ENCODE measurements at regions not wholly inside any gene's neighbourhood (a gene's known extent, or its start where the extent isn't known, plus 50 kb on each side); places are given as distances from the start of the nearest gene placed in this dataset.

DNA sequence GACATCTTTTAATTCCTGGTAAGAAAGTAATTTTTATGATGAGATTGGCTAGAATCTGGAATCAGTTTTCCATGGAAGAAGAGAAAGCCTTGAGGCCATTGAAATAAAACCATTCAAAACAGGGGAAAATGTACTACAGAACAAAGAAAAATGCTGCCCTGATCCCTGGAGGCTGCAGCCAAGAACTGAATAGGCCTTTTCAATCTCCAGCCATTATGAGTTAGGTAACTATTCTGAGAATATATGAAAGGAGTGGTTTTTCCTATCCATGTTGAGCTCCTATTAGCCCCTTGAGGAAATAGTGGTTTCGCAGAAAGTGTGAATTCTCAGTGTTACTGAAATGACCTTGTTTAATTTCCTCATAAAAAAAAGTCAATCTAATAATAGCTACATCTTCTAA is 408.5 kb upstream of the GRAMD2B start:
- TF ChIP-seq FOXP1 (IDR thresholded peaks at IDR 0.05): no peak
- no peak for TF ChIP-seq FOXP1 (CRISPR knock-in tag; IDR thresholded peaks at IDR 0.05)
- TF ChIP-seq, protein P1, sequence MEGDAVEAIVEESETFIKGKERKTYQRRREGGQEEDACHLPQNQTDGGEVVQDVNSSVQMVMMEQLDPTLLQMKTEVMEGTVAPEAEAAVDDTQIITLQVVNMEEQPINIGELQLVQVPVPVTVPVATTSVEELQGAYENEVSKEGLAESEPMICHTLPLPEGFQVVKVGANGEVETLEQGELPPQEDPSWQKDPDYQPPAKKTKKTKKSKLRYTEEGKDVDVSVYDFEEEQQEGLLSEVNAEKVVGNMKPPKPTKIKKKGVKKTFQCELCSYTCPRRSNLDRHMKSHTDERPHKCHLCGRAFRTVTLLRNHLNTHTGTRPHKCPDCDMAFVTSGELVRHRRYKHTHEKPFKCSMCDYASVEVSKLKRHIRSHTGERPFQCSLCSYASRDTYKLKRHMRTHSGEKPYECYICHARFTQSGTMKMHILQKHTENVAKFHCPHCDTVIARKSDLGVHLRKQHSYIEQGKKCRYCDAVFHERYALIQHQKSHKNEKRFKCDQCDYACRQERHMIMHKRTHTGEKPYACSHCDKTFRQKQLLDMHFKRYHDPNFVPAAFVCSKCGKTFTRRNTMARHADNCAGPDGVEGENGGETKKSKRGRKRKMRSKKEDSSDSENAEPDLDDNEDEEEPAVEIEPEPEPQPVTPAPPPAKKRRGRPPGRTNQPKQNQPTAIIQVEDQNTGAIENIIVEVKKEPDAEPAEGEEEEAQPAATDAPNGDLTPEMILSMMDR (CRISPR knock-in tag; IDR thresholded peaks at IDR 0.05): no peak
- no peak for TF ChIP-seq NFIB (CRISPR knock-in tag; IDR thresholded peaks at IDR 0.05; ENCODE audit: borderline replicate concordance)
- no peak for TF ChIP-seq BRD4 (CRISPR knock-in tag; IDR thresholded peaks at IDR 0.05)
- TF ChIP-seq RXRA (CRISPR knock-in tag; IDR thresholded peaks at IDR 0.05): no peak
- TF ChIP-seq, protein P2, sequence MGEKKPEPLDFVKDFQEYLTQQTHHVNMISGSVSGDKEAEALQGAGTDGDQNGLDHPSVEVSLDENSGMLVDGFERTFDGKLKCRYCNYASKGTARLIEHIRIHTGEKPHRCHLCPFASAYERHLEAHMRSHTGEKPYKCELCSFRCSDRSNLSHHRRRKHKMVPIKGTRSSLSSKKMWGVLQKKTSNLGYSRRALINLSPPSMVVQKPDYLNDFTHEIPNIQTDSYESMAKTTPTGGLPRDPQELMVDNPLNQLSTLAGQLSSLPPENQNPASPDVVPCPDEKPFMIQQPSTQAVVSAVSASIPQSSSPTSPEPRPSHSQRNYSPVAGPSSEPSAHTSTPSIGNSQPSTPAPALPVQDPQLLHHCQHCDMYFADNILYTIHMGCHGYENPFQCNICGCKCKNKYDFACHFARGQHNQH (CRISPR knock-in tag; IDR thresholded peaks at IDR 0.05): no peak
- TF ChIP-seq ZNF274 (CRISPR knock-in tag; IDR thresholded peaks at IDR 0.05): no peak
- no peak for TF ChIP-seq ZNF577 (CRISPR knock-in tag; IDR thresholded peaks at IDR 0.05; ENCODE audit: borderline replicate concordance, low read depth)
- TF ChIP-seq ZFP36L1 (CRISPR knock-in tag; IDR thresholded peaks at IDR 0.05): no peak
- TF ChIP-seq, protein P3, sequence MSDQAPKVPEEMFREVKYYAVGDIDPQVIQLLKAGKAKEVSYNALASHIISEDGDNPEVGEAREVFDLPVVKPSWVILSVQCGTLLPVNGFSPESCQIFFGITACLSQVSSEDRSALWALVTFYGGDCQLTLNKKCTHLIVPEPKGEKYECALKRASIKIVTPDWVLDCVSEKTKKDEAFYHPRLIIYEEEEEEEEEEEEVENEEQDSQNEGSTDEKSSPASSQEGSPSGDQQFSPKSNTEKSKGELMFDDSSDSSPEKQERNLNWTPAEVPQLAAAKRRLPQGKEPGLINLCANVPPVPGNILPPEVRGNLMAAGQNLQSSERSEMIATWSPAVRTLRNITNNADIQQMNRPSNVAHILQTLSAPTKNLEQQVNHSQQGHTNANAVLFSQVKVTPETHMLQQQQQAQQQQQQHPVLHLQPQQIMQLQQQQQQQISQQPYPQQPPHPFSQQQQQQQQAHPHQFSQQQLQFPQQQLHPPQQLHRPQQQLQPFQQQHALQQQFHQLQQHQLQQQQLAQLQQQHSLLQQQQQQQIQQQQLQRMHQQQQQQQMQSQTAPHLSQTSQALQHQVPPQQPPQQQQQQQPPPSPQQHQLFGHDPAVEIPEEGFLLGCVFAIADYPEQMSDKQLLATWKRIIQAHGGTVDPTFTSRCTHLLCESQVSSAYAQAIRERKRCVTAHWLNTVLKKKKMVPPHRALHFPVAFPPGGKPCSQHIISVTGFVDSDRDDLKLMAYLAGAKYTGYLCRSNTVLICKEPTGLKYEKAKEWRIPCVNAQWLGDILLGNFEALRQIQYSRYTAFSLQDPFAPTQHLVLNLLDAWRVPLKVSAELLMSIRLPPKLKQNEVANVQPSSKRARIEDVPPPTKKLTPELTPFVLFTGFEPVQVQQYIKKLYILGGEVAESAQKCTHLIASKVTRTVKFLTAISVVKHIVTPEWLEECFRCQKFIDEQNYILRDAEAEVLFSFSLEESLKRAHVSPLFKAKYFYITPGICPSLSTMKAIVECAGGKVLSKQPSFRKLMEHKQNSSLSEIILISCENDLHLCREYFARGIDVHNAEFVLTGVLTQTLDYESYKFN (CRISPR knock-in tag; conservative IDR thresholded peaks at IDR 0.05): no peak
- no peak for TF ChIP-seq FOXA1 (IDR thresholded peaks at IDR 0.05)
- no peak for TF ChIP-seq FOXA1 (CRISPR knock-in tag; IDR thresholded peaks at IDR 0.05)
- no peak for TF ChIP-seq MTF1 (CRISPR knock-in tag; IDR thresholded peaks at IDR 0.05)
- TF ChIP-seq FOXK2 (IDR thresholded peaks at IDR 0.05): no peak

All from HepG2 (cell line).